Stomach (tissue), 4 donors: ENCODE measurements at regions not wholly inside any gene's neighbourhood (a gene's known extent, or its start where the extent isn't known, plus 50 kb on each side); places are given as distances from the start of the nearest gene placed in this dataset.

ENCODE experiments used
- EP300 ChIP-seq: sonication (generic); formaldehyde crosslinking; IDR thresholded peaks from one replicate; pipeline ENCODE4 v1.6.1; 2017; ENCODE audit warnings: antibody characterized with exemption
- POLR2A ChIP-seq, 4 donors: fragments of 450-650 bp; IDR thresholded peaks; one replicate each; pipeline ENCODE4 v1.6.1; 2016; ENCODE audit warnings: antibody characterized with exemption in 4 of 4, control low read depth in 2 of 4, mild to moderate bottlenecking in 1 of 4, moderate library complexity in 1 of 4
- TF ChIP-seq, protein P1 (sequence below), 7 experiments: fragments of 450-650 bp in 4 of 7; fragments of 200-600 bp in 3 of 7; sonication (generic) in 3 of 7; IDR thresholded peaks; one replicate each; pipeline ENCODE4 v1.5.1; 2016 to 2019; ENCODE audit warnings: antibody characterized with exemption in 7 of 7, control low read depth in 2 of 7, mild to moderate bottlenecking in 1 of 7

DNA sequence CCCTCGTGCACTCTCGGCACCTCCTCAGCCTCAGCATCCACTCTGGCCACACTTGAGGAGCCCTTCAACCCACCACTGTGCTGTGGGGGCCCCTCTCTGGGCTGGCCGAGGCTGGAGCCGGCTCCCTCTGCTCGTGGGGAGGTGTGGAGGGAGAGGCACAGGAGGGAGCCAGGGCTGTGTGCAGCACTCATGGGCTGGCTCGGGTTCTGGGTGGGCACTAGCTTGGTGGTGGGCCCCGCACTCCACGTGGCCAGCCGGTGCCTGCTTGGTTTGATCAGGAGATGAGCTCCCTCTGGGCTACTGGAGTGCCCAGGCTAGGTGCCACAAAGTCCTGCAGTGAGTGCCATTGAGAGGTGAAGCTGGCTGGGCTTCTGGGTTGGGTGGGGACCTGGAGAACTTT lies 949.4 kb upstream of the GJE1 start:
- TF ChIP-seq, protein P1, sequence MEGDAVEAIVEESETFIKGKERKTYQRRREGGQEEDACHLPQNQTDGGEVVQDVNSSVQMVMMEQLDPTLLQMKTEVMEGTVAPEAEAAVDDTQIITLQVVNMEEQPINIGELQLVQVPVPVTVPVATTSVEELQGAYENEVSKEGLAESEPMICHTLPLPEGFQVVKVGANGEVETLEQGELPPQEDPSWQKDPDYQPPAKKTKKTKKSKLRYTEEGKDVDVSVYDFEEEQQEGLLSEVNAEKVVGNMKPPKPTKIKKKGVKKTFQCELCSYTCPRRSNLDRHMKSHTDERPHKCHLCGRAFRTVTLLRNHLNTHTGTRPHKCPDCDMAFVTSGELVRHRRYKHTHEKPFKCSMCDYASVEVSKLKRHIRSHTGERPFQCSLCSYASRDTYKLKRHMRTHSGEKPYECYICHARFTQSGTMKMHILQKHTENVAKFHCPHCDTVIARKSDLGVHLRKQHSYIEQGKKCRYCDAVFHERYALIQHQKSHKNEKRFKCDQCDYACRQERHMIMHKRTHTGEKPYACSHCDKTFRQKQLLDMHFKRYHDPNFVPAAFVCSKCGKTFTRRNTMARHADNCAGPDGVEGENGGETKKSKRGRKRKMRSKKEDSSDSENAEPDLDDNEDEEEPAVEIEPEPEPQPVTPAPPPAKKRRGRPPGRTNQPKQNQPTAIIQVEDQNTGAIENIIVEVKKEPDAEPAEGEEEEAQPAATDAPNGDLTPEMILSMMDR (IDR thresholded peaks at IDR 0.05), result no peak
- no peak for TF ChIP-seq EP300
- no peak for TF ChIP-seq POLR2A (IDR thresholded peaks at IDR 0.05)
